Activated T-helper 2 cell treated with anti-CD3 and anti-CD28 coated beads, Interferon-gamma antibody, Interleukin-2, Interleukin-4, amounts not matched to agents 10 μg/mL and 5 μg/mL and 100 μg/mL, durations not matched to agents 14 hours and 24 hours and 36 hours (primary cell): ENCODE measurements at regions not wholly inside any gene's neighbourhood (a gene's known extent, or its start where the extent isn't known, plus 50 kb on each side); places are given as distances from the start of the nearest gene placed in this dataset.
A peak's percentile ranks its signal among the peaks of the same experiment; 100 is the strongest.

ENCODE experiments used
- DNase-seq: peaks from one replicate; pipeline ENCODE4 v3.0.0; 2021; ENCODE audit warnings: low spot score
- H3K27ac Mint-ChIP-seq: one replicate; pipeline ENCODE4 v1.8.0; 2021; ENCODE audit warnings: mixed read lengths
- H3K27me3 Mint-ChIP-seq: one replicate; pipeline ENCODE4 v1.8.0; 2021; ENCODE audit warnings: low read depth, mixed read lengths
- H3K36me3 Mint-ChIP-seq: one replicate; pipeline ENCODE4 v1.8.0; 2021; ENCODE audit warnings: low read depth, mixed read lengths
- H3K4me1 Mint-ChIP-seq: one replicate; pipeline ENCODE4 v1.8.0; 2021; ENCODE audit warnings: low read depth, mixed read lengths
- H3K4me3 Mint-ChIP-seq: one replicate; pipeline ENCODE4 v1.8.0; 2021; ENCODE audit warnings: low read depth, mild to moderate bottlenecking, moderate library complexity, mixed read lengths
- H3K9me3 Mint-ChIP-seq: one replicate; pipeline ENCODE4 v1.8.0; 2021; ENCODE audit warnings: mixed read lengths
- intact Hi-C: fragments of 100-400 bp; cut with micrococcal nuclease; formaldehyde crosslinking; loops from one replicate; pipeline ENCODE4 v1.15.1; 2023

DNA sequence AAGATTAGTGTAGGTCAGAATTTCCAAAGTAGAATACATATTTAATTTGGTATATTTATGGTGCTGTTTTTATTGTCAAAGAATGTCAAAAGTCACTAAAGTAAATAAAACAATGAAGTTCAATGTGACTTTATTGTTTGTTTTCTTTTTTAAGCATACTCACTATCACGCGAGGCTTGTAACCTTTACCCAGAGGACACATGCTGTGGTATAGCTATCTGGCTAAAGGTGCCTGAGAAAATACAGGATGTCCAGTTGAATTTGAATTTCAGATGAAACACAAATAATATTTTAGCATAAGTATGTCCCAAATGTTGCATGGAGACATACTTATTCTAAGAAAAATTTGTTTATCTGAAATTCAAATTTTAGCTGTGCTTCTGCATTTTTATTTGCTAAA lies 103.3 kb upstream of the KLF7 start:
- H3K27ac Mint-ChIP-seq = no peak overlapping the region
- intact Hi-C loops = no loop called here
- H3K4me1 Mint-ChIP-seq = peaks cover 10% of the 10 kb centered on the region
- H3K9me3 Mint-ChIP-seq = peaks cover 8% of the 10 kb centered on the region
- no peak for DNase-seq
- H3K27me3 Mint-ChIP-seq = no peaks in the 10 kb centered on the region
- H3K36me3 Mint-ChIP-seq = no peaks in the 10 kb centered on the region
- no peak overlapping the region for H3K4me3 Mint-ChIP-seq

DNA sequence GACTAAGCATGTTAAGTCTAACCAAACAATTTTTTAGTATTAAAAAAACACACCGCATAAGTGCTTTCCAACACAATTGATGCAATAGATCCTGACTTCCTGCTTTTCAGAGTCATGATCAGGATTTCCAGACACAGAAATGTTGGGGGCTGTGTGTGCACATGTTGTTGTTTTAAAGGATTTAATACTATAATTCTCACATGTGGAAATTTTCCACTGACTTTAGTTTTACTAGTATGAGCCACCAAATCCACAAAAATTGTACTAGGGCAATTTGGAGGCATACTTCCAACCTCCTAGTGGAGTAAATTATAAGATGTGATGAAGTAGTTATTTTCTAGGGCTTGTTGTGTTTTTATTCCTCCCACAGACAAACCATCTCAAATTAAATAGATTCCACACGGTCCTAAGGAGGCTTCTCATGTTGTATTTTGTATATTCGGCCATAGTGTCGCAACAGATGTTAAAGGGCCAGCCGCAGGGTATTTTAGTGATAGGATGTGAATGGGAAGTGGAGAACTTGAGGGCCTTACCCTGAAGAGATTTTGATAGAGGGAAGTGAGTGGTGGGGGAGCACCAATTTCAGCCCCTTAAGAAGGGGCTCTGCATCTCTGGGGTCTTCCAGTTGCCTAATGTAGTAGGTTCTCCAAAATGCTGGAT lies 108.9 kb upstream of the KLF7 start:
- Mint-ChIP-seq H3K27me3 (no peaks in the 10 kb centered on the region), H3K27ac (no peak overlapping the region), H3K36me3 (no peaks in the 10 kb centered on the region), H3K4me1 (peaks cover 5% of the 10 kb centered on the region), H3K4me3 (no peak overlapping the region), H3K9me3 (peaks cover 11% of the 10 kb centered on the region)
- intact Hi-C loops = no loop called here
- DNase-seq = no peak

DNA sequence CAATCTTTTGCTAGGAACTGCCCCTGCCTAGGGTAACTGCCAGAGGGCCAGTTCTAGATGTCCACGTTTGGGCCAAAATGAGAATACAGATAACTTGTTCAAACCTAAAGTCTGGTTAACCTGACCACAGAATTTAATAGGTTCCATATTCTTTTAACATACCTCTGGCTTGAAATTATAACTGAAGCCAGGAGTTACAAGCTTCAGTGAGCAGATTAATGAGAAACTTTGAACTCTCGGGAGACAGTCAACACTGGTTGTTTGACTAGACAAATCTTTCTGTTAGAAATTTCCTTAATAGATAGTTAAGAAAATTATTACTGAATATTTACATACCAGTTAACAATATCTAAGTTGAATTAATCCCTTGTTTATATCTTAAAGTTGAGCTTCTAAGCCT lies 110.0 kb upstream of the KLF7 start:
- intact Hi-C loops = no loop called here
- no peak for DNase-seq
- Mint-ChIP-seq H3K27ac (no peak overlapping the region), H3K4me3 (no peak overlapping the region), H3K4me1 (peaks cover 13% of the 10 kb centered on the region), H3K36me3 (no peaks in the 10 kb centered on the region), H3K27me3 (no peaks in the 10 kb centered on the region), H3K9me3 (peaks cover 14% of the 10 kb centered on the region)

DNA sequence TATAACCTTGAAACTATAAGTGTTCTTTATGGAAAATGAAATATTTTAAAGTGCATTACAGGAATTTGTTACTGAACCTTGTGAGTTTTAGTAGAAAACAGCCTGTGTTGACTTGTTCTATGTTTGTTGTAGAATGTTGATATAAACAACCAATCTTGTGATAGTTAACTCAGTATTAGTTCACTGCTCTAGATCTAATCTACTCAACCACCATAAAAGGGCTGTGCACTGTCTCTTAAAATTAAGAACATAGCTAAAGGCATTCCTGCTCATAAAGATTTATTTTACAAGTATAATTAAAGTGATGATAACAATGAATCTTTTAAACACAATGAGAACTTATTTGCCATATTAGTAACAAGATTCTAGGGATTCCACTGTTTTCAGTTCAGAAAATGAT lies 110.5 kb upstream of the KLF7 start:
- intact Hi-C loops = no loop called here

DNA sequence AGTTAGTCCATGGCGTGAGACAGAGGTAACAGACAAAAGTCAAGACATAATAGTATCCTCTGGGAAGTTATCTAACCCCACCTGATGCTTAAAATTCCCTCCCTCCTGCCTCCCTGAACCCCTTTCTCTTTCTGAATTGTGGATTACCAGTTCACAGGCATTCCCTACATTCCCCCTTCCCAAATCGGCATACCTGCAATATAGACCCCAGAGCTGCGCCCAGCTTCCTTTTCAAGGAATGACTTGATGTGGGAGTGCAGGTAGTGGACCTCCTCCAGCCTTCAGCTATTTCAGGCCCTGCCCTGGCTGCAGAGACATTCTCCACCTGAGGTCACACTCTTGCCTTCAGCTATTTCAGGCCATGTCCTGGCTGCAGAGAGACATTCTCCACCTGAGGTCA lies 111.1 kb upstream of the KLF7 start:
- H3K4me3 Mint-ChIP-seq = no peak overlapping the region
- no peak overlapping the region for H3K27ac Mint-ChIP-seq

More for the DNA sequence above, 110.5 kb upstream of the KLF7 start:
- DNase-seq = no peak
- Mint-ChIP-seq H3K4me1 (peaks cover 13% of the 10 kb centered on the region), H3K27me3 (no peaks in the 10 kb centered on the region), H3K4me3 (no peak overlapping the region), H3K27ac (no peak overlapping the region), H3K9me3 (peaks cover 14% of the 10 kb centered on the region), H3K36me3 (no peaks in the 10 kb centered on the region)

DNA sequence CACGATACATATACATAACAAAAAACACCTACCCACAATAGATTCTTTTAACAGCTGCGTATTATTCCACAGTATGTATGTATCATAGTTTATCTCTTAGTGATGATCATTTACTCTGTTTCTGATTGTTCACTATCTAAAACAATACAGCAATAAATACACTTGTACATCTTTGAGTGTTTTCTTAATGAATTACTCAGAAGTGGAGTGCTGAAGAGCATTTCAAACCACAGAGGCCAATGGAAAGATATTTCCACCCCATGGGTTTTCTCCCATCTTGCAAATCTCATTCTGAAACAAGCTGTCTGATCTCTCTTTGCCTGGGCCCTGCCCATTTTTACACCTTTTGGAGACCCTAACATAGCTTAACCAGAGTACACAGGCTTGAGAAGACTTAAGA lies 113.8 kb upstream of the KLF7 start:
- intact Hi-C loops = loop anchor here (1.0 kb wide), 3 partner anchors 25 to 38 kb away; no protein-coding TSS in a partner anchor
- peak overlapping the region; percentile 87 for H3K27ac Mint-ChIP-seq

More for the DNA sequence above, 111.1 kb upstream of the KLF7 start:
- peaks cover 18% of the 10 kb centered on the region for H3K4me1 Mint-ChIP-seq
- DNase-seq = no peak
- H3K27me3 Mint-ChIP-seq = no peaks in the 10 kb centered on the region
- intact Hi-C loops = no loop called here
- peaks cover 15% of the 10 kb centered on the region for H3K9me3 Mint-ChIP-seq
- H3K36me3 Mint-ChIP-seq = no peaks in the 10 kb centered on the region

DNA sequence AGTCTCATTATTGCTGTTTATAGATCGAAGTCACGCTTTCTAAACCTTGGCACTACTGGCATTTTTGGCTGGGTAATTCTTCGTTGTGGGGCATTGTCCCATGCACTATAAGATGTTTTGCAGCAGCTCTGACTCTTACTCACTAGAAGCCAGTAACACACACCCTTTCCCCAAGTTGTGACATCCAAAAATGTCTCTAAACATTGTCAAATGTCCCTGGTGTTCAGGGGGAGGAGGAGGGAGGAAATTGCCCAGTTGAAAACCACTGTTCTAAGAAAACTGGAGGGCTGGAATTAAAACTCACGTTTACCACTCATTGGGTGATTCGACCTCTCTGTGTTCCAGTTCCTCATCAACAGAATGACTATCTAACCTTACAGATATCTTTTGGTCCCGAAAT lies 115.7 kb upstream of the KLF7 start:
- no peak for DNase-seq
- intact Hi-C loops = no loop called here
- Mint-ChIP-seq H3K27ac (peak overlapping the region; percentile 3), H3K36me3 (no peaks in the 10 kb centered on the region), H3K4me1 (peaks cover 56% of the 10 kb centered on the region), H3K27me3 (no peaks in the 10 kb centered on the region), H3K9me3 (peaks cover 13% of the 10 kb centered on the region), H3K4me3 (no peak overlapping the region)

More for the DNA sequence above, 113.8 kb upstream of the KLF7 start:
- DNase-seq = no peak
- H3K27me3 Mint-ChIP-seq = no peaks in the 10 kb centered on the region
- H3K36me3 Mint-ChIP-seq = no peaks in the 10 kb centered on the region
- H3K9me3 Mint-ChIP-seq = peaks cover 19% of the 10 kb centered on the region
- H3K4me3 Mint-ChIP-seq = no peak overlapping the region
- H3K4me1 Mint-ChIP-seq = peaks cover 37% of the 10 kb centered on the region

DNA sequence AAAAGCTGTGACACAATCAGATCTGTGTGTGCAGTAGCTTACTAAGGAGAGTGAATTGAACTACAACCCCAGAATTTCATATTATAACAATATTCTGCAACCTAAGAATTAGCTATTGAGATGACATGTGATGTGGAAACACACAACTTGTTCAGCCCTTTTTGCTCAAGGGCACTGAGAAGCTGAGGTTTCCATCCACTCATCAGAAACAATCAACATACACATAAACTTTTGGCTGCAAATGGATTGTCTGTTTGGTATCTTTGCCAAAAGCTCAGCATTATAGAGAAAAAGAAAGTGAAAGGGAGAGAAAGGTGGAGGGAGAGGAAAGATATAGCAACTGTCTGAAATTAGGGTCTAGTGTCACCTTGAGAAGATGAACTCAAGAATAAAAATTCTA lies 117.2 kb upstream of the KLF7 start:
- Mint-ChIP-seq H3K27ac (peak overlapping the region; percentile 82), H3K9me3 (peaks cover 13% of the 10 kb centered on the region), H3K4me1 (peaks cover 66% of the 10 kb centered on the region), H3K27me3 (no peaks in the 10 kb centered on the region), H3K36me3 (no peaks in the 10 kb centered on the region), H3K4me3 (peak overlapping the region; percentile 49)
- intact Hi-C loops = loop anchor here (1.0 to 2.0 kb wide), 2 partner anchors 28 to 54 kb away; no protein-coding TSS in a partner anchor
- no peak for DNase-seq

DNA sequence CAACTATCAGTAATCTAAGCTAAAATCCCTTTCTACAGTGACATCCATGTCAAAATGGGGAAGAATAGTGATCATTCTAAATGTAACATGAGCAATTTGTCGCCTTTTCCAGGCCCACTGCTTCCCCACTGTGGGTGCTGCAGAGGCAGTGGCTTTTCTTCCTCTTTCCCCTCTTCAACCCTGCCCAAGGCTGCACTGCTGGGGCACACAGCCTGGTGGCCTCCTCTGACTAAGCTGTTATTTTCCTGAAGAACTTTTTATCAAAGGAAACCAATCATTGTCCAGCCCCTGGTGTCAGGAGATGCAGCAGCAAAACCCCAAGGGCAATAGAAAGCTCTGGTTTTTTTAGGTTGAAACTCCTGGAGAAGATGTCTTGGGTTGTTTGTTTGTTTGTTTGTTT lies 117.6 kb upstream of the KLF7 start:
- Mint-ChIP-seq H3K27ac (peak overlapping the region; percentile 82), H3K36me3 (no peaks in the 10 kb centered on the region), H3K4me3 (peak overlapping the region; percentile 55), H3K4me1 (peaks cover 67% of the 10 kb centered on the region), H3K9me3 (peaks cover 13% of the 10 kb centered on the region), H3K27me3 (no peaks in the 10 kb centered on the region)
- DNase-seq = no peak
- intact Hi-C loops = loop anchor here (1.0 to 2.0 kb wide), 2 partner anchors 28 to 53 kb away; no protein-coding TSS in a partner anchor

DNA sequence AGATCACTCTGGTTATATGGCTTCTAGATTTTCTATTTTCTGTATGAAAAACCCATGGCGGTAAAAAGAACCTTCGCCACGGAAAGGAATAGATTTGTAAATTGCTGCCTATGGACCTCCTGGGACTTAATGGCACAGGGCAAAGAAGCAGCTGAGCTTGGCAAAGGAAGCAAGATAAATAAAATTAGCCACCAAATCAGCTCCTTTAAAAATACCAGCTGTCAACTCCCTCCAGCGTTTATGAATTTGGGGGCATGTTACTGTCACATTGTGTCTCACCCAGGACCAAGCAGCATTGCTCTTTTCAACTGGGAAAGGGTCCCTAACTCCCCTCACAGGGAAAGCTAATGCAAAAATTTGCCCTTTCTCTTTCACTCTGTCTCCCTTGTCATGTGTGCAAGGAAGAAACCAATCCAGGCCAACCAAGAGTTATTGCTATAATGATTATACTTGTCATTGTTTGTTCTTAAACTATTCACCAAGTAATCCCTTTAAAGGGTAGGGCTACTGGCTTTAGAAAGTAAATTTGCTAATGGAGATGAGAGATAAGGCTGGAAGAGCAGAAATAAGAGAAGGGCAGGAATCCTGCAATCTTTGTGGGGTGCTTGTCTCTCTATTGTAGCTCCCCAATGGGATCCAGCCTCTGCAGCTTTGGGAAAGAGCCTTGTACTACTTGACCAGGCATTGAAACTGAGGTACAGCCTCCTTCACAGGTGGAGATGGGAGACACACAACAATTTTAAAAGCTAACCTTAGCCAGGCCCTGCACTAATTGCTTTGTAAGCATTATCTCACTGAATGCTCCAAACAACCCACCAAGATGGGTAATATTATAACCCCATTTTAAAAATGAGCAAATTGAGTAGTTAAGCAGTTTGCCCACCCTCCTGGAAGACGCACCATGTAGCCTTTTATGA lies 119.1 kb upstream of the KLF7 start:
- Mint-ChIP-seq H3K27me3 (no peaks in the 10 kb centered on the region), H3K36me3 (no peaks in the 10 kb centered on the region), H3K4me1 (peaks cover 73% of the 10 kb centered on the region), H3K4me3 (no peak overlapping the region), H3K27ac (peak overlapping the region; percentile 39), H3K9me3 (peaks cover 6% of the 10 kb centered on the region)
- no peak for DNase-seq
- intact Hi-C loops = no loop called here

DNA sequence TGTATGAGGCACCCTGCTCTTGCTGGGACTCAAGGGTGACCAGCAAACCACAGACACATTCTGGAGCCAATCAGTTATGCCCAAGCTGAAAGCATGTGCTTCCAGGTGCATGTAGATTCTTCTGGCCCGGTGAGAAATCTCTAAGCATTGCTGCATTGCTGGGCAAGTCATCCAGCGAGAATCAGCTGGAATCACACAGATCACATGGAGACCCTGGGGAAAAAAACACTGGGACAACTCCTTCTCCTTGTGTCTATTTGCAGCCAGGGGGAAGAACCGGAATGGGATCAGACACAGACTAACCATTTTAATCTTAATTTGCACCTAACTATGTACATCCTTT lies 119.7 kb upstream of the KLF7 start:
- H3K27ac Mint-ChIP-seq = peak overlapping the region; percentile 39
- no peak for DNase-seq
- H3K36me3 Mint-ChIP-seq = no peaks in the 10 kb centered on the region
- H3K4me1 Mint-ChIP-seq = peaks cover 70% of the 10 kb centered on the region
- intact Hi-C loops = no loop called here
- no peaks in the 10 kb centered on the region for H3K27me3 Mint-ChIP-seq
- H3K9me3 Mint-ChIP-seq = peaks cover 4% of the 10 kb centered on the region
- H3K4me3 Mint-ChIP-seq = no peak overlapping the region

DNA sequence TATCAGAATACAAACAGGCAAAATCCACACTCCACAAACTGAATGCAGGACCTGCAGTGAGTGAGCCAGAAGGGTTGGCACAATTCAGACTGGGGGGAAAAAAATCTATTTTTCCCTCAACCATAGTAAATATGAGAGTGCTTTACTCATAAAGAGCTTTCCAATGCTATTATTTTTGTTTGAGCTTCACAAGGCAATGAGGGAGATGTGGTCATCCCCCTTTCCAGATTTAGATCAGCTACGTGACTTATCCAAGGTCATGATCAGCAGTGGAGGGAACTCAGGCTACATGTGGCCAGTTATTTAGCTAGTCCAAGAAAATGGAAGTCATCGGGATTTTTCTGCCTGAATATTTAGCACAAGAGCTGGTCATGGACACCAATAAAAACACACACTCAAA lies 120.4 kb upstream of the KLF7 start:
- Mint-ChIP-seq H3K9me3 (peaks cover 4% of the 10 kb centered on the region), H3K27ac (peak overlapping the region; percentile 39), H3K27me3 (no peaks in the 10 kb centered on the region), H3K36me3 (peaks cover 4% of the 10 kb centered on the region), H3K4me3 (no peak overlapping the region), H3K4me1 (peaks cover 76% of the 10 kb centered on the region)
- no peak for DNase-seq
- intact Hi-C loops = loop anchor here (1.0 to 2.0 kb wide), 5 partner anchors 34 to 119 kb away; no protein-coding TSS in a partner anchor

DNA sequence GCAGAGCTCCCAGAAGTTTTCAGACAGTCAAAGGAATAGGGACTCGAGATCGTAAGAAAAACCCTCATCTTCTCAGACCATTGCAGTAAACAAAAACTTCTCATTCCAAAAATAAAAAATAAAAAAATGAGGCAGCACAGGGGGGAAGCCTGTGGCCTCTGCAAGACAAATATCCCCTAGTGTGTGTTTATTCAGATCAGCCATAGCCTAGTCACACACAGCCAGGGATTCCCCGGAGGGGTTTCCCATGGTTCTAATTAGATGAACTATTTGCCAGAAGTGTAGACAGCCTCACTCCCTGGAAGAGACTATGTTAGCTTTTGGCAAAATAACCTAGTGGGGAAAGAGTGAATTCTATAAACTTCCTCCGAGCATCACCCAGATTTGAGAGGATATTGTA lies 122.9 kb upstream of the KLF7 start:
- Mint-ChIP-seq H3K4me3 (no peak overlapping the region), H3K27me3 (no peaks in the 10 kb centered on the region), H3K9me3 (no peaks in the 10 kb centered on the region), H3K36me3 (peaks cover 4% of the 10 kb centered on the region), H3K4me1 (peaks cover 75% of the 10 kb centered on the region), H3K27ac (peak overlapping the region; percentile 12)
- intact Hi-C loops = no loop called here
- no peak for DNase-seq
